A673 (cell line): ENCODE measurements at regions not wholly inside any gene's neighbourhood (a gene's known extent, or its start where the extent isn't known, plus 50 kb on each side); places are given as distances from the start of the nearest gene placed in this dataset.

ENCODE experiments used
- CTCF ChIP-seq: fragments of 300-800, 200-600 bp; sonication (generic); conservative IDR thresholded peaks from 2 replicates; pipeline ENCODE4 v1.5.1; 2017; ENCODE audit warnings: low read depth, mild to moderate bottlenecking, antibody characterized with exemption, low read length, moderate library complexity, mixed read lengths
- EZH2 ChIP-seq: fragments of 200-600 bp; sonication (generic); IDR thresholded peaks from 2 replicates; pipeline ENCODE4 v1.6.1; 2017; ENCODE audit warnings: borderline replicate concordance, low read depth, mild to moderate bottlenecking, mixed read lengths, antibody characterized with exemption, low read length; ENCODE audit not compliant: poor library complexity, severe bottlenecking

GRCh38 chr15:49760749-49761148 lies 139.9 kb downstream of the DTWD1 start:
- no peak for TF ChIP-seq CTCF
- TF ChIP-seq EZH2: no peak
